ENCODE measurements at regions not wholly inside any gene's neighbourhood (a gene's known extent, or its start where the extent isn't known, plus 50 kb on each side); places are given as distances from the start of the nearest gene placed in this dataset.

GRCh38 chr9:28868228-28868990 is 1295.1 kb upstream of the C9orf72 start:
- DNase-seq, result no peak

DNA sequence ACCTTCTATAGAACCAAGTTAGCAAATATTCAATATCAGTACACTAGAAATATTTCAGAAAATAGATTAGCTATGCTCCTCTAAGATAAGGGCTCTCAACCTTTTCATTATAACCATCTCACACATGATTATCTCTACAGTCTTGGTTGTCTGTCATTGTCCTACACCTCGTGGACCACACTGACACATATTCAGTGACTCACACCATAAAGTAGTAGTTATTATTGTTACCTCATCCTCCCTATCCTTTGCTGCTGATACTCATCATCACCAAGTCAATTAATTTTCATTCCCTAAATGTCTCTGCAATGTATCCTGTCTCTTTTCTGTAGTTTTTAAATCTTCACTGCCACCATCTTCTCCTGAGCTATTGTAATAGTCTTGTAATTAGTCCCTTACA is 1309.2 kb upstream of the C9orf72 start:
- DNase-seq, result no peak

GRCh38 chr9:28883234-28883633 is 1310.0 kb upstream of the C9orf72 start:
- DNase-seq, result no peak

DNA sequence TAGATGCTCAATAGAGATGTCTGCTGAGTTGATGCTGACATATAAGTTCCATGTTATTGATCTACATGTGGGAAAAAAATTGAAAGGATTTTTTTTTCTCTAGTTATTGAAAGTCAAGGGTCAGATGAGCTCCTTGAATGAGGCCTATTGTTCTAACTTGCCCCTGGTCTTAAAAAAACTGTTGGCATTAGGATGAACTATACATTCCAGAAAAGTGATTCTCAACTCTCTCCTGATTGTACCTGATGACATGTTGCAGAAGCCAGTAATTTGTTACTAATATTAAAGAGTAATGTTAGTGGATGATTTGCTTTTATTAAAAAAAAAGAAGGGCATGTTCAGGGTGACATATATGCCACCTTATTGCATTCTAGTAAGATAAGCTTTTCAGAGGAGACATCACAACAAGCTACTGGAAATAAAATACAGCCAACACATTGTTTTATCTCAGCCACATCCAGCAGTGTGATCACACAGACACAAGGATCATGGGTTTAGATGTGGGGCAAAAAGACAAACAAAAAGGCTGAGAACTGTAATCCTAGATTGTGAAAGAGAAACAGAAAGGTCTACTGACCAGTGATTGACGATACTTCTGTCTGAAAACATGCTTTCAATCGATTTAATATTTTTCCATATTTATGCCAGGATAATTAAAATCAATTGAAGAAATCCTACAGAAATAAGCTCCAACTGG is 1314.1 kb upstream of the C9orf72 start:
- DNase-seq, result no peak

DNA sequence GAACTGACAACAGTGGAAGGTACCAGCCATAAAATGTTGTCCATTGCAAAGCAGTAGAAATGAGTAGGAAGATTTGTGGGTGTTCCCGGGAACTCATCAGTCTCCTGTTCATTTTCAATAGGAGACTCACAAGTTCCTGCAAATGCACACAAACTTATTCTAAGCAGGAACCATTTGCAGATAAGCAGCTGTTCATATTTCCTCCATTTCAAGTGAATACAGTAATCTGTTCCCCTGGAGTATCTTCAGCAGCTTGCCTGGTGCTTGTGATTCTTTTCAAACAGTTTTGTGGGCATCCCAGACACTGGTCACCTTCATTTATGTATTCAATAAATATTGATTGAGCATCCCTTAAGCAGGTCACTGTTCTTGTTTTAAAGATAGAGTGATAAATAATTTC is 1315.5 kb upstream of the C9orf72 start:
- DNase-seq, result no peak

GRCh38 chr9:28892538-28892937 is 1319.3 kb upstream of the C9orf72 start:
- DNase-seq, result no peak

- DNase-seq, result no peak
These were observed 1326.0 kb upstream of the C9orf72 start for GRCh38 chr9:28899267-28899666.

DNA sequence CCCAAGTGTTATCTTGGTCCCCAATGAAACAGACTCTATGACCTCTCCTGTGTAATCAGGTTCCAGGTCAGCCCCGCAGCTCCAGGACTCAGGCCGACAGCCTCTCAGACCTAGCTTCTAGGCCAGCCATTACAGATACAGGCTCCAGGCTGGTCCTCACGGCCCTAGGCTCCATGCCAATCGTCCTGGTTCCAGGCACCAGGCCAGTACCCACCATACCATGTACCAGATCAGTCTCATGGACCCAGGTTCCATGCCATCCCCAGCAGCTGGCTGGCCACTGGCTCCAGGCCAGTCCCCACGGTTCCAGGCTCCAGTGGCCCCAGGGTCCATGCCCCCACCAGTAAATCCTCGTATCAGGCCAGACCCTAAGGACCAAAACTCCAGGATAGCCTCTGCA is 1326.6 kb upstream of the C9orf72 start:
- no peak for DNase-seq

DNA sequence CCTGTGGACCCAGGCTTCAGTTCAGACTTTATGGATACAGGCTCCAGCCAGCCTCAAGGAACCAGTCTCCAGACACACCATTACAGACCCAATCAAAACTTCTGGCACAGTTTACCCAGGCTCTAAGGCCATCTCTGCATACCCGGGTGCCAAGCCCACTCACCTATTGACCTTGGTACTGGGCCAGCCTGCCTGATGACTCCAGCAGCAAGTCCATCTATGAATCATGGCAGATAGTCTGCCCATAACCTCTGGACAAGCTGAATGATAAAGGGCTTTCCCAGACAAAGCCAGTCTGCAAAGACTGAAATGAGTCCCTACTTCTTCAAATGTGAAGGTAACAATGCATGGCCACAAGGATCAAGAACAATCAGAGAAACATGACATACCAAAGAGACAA is 1327.1 kb upstream of the C9orf72 start:
- DNase-seq, result no peak

GRCh38 chr9:28909526-28909925 is 1336.2 kb upstream of the C9orf72 start:
- no peak for DNase-seq

DNA sequence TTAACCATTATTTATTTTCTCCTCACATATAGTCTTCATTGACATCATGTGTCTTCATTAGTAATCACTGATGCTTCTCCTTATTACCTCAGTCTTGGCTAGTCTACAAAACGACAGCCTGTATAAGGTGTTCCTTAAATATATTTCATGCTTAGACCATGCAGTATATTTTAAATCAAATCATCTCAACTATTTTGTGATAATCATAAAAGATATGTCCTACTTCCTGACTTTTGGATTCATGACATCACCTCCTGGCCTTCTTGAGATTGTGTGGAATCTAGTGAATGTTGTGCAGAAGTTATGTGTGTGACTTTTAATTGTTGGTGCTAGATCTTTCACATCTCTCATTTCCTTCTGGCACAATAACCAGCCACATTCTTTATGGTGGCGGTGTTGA is 1339.3 kb upstream of the C9orf72 start:
- no peak for DNase-seq

DNA sequence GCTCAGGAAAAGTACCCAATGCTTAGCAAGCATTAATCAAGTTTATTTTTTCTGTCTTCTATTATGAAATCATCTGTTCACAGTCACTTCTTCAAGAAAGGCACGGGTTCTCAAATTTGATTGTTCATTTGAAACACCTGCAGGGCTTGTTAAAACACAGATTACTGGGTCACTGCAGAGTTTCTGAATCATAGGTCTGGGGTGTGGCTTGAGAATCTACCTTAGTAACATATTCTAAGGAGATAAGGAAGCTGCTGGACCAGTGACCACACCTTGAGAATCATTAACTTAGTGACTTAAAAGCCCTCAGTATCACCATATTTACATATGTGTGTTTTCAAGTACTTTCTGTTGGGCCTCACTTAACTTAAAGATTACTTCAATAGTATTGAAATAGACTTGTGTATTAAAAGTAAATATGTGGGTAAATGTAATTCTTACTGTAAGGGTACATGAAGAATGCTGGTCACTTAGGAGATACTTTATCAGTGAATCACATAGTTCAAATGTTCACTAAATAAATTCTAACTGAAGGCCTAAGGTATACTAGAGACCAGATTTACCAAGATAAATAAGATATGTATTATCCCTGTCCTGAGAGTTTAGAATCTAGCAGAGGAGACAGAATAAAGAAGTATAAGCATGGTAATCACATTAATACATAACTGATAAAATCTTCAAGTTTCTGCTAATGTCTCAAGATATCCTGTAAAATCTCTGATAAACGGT is 1342.1 kb upstream of the C9orf72 start:
- DNase-seq, result no peak

- DNase-seq, result no peak
These were observed 1343.1 kb upstream of the C9orf72 start for GRCh38 chr9:28916348-28916747.

- no peak for DNase-seq
These were observed 1348.7 kb upstream of the C9orf72 start for GRCh38 chr9:28921857-28922500.

- DNase-seq, result no peak
These were observed 1349.6 kb upstream of the C9orf72 start for GRCh38 chr9:28922891-28923290.

DNA sequence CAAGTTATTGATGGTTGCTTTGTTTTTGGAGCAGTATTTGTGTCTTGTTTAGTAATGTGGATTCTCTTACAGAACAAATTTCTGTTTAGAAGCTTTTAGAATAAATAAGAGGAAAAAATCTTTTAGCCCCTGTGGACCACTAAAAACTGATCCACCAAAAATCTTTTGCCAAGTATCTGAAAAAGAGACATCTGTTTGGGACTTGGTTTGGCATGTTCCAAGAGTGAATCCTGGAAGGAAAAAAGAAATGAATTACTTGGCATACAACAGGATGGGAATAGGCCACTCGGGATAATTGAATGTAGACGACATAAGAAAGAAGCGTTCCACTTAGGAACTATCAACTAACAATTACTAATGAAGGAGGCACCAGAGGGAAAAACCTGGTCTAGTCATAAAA is 1350.1 kb upstream of the C9orf72 start:
- DNase-seq, result no peak

- no peak for DNase-seq
These were observed 1351.9 kb upstream of the C9orf72 start for GRCh38 chr9:28925157-28925556.

DNA sequence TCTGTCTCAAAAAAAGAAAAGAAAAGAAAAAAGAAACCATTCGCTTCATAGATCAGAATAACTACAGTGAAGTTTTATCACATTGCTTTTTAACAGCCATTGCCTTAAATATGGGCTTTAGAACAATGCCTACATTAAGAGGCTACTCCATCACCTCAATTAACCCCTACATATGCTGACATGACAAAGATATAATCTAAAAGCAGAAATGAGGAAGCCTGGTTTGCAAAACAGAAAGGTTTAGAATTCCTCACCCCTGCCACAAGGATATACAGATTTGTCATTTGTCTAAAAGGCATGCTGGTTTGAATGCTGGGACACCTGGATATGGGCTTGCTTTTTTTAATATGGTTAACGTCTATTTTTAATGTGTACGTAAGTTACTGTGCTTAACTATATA is 1353.0 kb upstream of the C9orf72 start:
- DNase-seq, result no peak

GRCh38 chr9:28927691-28928090 is 1354.4 kb upstream of the C9orf72 start:
- DNase-seq, result no peak

DNA sequence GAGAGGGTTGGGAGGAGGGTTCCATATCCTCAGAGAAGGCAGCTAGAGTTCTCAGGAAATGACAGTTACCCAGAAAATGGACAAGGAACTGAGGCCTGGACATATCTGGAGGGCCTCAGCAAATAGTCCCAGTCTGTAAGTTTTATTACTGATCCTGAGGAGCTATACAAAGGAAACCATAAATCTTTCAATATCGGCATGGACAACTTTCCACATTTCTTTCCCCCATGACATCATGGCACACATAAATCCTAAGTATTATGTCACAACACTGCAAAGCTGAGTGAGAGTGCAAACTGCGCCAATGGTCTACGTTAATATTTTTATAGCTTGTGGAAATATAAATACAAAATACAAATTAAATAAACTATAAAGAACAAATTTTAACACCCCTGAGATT is 1356.2 kb upstream of the C9orf72 start:
- DNase-seq, result no peak

GRCh38 chr9:28930766-28931165 is 1357.5 kb upstream of the C9orf72 start:
- DNase-seq, result no peak

DNA sequence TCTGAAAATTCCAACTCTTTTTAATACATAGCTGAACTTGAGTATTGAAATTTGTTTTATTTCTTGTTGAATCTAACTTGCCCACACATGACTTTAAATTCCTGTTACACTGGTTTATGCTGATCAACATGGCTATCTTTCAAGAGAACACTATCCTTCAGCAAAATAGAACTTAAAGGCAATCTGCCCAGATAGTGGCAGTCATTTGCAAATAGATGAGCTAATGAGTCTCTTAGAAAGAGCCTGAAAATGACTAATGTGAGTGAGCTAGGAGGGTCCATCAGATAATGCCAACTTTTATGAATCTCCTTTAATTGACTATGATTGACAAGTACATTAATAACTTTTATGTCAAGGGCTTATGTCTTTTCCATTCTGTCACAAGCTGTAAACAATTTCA is 1360.8 kb upstream of the C9orf72 start:
- DNase-seq, result no peak

- DNase-seq, result no peak
These were observed 1365.7 kb upstream of the C9orf72 start for GRCh38 chr9:28938981-28939380.

- no peak for DNase-seq
These were observed 1368.6 kb upstream of the C9orf72 start for GRCh38 chr9:28941856-28942255.
